GM18505 (cell line): ENCODE measurements at regions not wholly inside any gene's neighbourhood (a gene's known extent, or its start where the extent isn't known, plus 50 kb on each side); places are given as distances from the start of the nearest gene placed in this dataset.
"Not testable (repeated sequence)": the region's sequence is repeated elsewhere in the genome, so short reads cannot be mapped to it uniquely, and the experiment has no call there.

ENCODE experiments used
- ATAC-seq: cut with Tn5 transposase; IDR thresholded peaks from one replicate; pipeline ENCODE4 v1.9.1; 2021; ENCODE audit not compliant: unreplicated experiment
- POLR2A ChIP-seq: IDR thresholded peaks from 4 replicates; pipeline ENCODE4 v1.6.1; 2011; ENCODE audit warnings: borderline replicate concordance; ENCODE audit not compliant: insufficient read depth, insufficient read length; ENCODE audit errors: extremely low read depth

- ATAC-seq: no peak
- TF ChIP-seq POLR2A: no peak
These were observed 122.2 kb upstream of the PRKG2 start for GRCh38 chr4:81337211-81337610.

GRCh38 chr4:81335122-81335912 lies 120.3 kb upstream of the PRKG2 start:
- TF ChIP-seq POLR2A: no peak
- ATAC-seq: no peak

- no peak for TF ChIP-seq POLR2A
- ATAC-seq: no peak
These were observed 115.0 kb upstream of the PRKG2 start for GRCh38 chr4:81330018-81330417.

- TF ChIP-seq POLR2A: no peak
- ATAC-seq: no peak
These were observed 111.6 kb upstream of the PRKG2 start for GRCh38 chr4:81326581-81326980.

GRCh38 chr4:81324594-81324993 lies 109.6 kb upstream of the PRKG2 start:
- not testable (repeated sequence) for ATAC-seq

- ATAC-seq: no peak
- TF ChIP-seq POLR2A: no peak
These were observed 104.6 kb upstream of the PRKG2 start for GRCh38 chr4:81319657-81320056.

GRCh38 chr4:81314897-81315470 lies 100.0 kb upstream of the PRKG2 start:
- peak; percentile 36 for ATAC-seq
- TF ChIP-seq POLR2A: no peak

- peak; percentile 49 for ATAC-seq
These were observed 99.3 kb upstream of the PRKG2 start for GRCh38 chr4:81314196-81314896.

GRCh38 chr4:81307991-81308390 lies 93.0 kb upstream of the PRKG2 start:
- ATAC-seq: no peak
- no peak for TF ChIP-seq POLR2A

More at GRCh38 chr4:81314196-81314896, 99.3 kb upstream of the PRKG2 start:
- no peak for TF ChIP-seq POLR2A

- TF ChIP-seq POLR2A: no peak
These were observed 89.8 kb upstream of the PRKG2 start for GRCh38 chr4:81304871-81305270.

GRCh38 chr4:81300352-81300751 lies 85.3 kb upstream of the PRKG2 start:
- ATAC-seq: not testable (repeated sequence)

More at GRCh38 chr4:81304871-81305270, 89.8 kb upstream of the PRKG2 start:
- no peak for ATAC-seq

- no peak for TF ChIP-seq POLR2A
- no peak for ATAC-seq
These were observed 75.8 kb upstream of the PRKG2 start for GRCh38 chr4:81290813-81291212.

GRCh38 chr4:81287101-81287500 lies 72.1 kb upstream of the PRKG2 start:
- no peak for ATAC-seq
- no peak for TF ChIP-seq POLR2A

GRCh38 chr4:81282131-81282530 lies 67.1 kb upstream of the PRKG2 start:
- ATAC-seq: no peak
- TF ChIP-seq POLR2A: no peak
